OCI-LY3 (cell line): ENCODE measurements at regions not wholly inside any gene's neighbourhood (a gene's known extent, or its start where the extent isn't known, plus 50 kb on each side); places are given as distances from the start of the nearest gene placed in this dataset.
"Not testable (repeated sequence)": the region's sequence is repeated elsewhere in the genome, so short reads cannot be mapped to it uniquely, and the experiment has no call there.

Experiments used
- H2AFZ ChIP-seq: fragments of 200-600, 300-600 bp; shearing (Covaris generic); 2 replicates; pipeline ENCODE4 v1.6.0; 2014; ENCODE audit warnings: antibody characterized with exemption, low read depth, low read length
- H3K27ac ChIP-seq: fragments of 200-600, 300-600 bp; sonication (generic); 2 replicates; pipeline ENCODE4 v1.5.1; 2014; ENCODE audit warnings: mild to moderate bottlenecking, low read length, moderate library complexity, mixed read lengths
- H3K27me3 ChIP-seq: fragments of 200-600, 300-600 bp; sonication (generic); 2 replicates; pipeline ENCODE4 v1.6.1; 2014; ENCODE audit warnings: low read depth, low read length, mixed read lengths
- H3K36me3 ChIP-seq: fragments of 200-600, 300-600 bp; sonication (generic); replicated peaks from 2 replicates; pipeline ENCODE3; 2014; ENCODE audit warnings: low read depth, low read length, mixed read lengths
- H3K4me1 ChIP-seq: fragments of 300-600, 200-600 bp; sonication (generic); 2 replicates; pipeline ENCODE4 v1.6.1; 2014; ENCODE audit warnings: low read length, mixed read lengths
- H3K4me2 ChIP-seq: fragments of 200-600, 300-600 bp; sonication (generic); 2 replicates; pipeline ENCODE4 v1.6.1; 2014; ENCODE audit warnings: low read length, mixed read lengths
- H3K4me3 ChIP-seq: fragments of 300-600, 200-600 bp; sonication (generic); 2 replicates; pipeline ENCODE4 v1.5.1; 2014; ENCODE audit warnings: antibody characterized with exemption, mild to moderate bottlenecking, low read length, moderate library complexity
- H3K79me2 ChIP-seq: fragments of 300-600, 200-600 bp; shearing (Covaris generic); 2 replicates; pipeline ENCODE4 v1.6.1; 2014; ENCODE audit warnings: mild to moderate bottlenecking, low read length, mixed read lengths
- H3K9ac ChIP-seq: fragments of 300-600, 200-600 bp; shearing (Covaris generic); 2 replicates; pipeline ENCODE4 v1.6.0; 2014; ENCODE audit warnings: mild to moderate bottlenecking, low read length, moderate library complexity
- H3K9me3 ChIP-seq: fragments of 200-600, 300-600 bp; shearing (Covaris generic); 2 replicates; pipeline ENCODE4 v1.6.1; 2014; ENCODE audit warnings: low read length, mixed read lengths; ENCODE audit not compliant: insufficient read depth
- H4K20me1 ChIP-seq: fragments of 200-600, 300-600 bp; sonication (generic); 2 replicates; pipeline ENCODE4 v1.6.1; 2016; ENCODE audit warnings: low read length, mixed read lengths; ENCODE audit not compliant: insufficient read depth
- EZH2phosphoT487 ChIP-seq: fragments of 200-600 bp; shearing (Covaris generic); IDR thresholded peaks from 2 replicates; pipeline ENCODE4 v1.6.1; 2018; ENCODE audit warnings: antibody characterized with exemption, mixed run types, low read depth
- TF ChIP-seq, protein P1 (sequence below): fragments of 200-600, 300-600 bp; sonication (generic); IDR thresholded peaks from 2 replicates; pipeline ENCODE4 v1.5.1; 2014; ENCODE audit warnings: antibody characterized with exemption, low read length, low read depth

DNA sequence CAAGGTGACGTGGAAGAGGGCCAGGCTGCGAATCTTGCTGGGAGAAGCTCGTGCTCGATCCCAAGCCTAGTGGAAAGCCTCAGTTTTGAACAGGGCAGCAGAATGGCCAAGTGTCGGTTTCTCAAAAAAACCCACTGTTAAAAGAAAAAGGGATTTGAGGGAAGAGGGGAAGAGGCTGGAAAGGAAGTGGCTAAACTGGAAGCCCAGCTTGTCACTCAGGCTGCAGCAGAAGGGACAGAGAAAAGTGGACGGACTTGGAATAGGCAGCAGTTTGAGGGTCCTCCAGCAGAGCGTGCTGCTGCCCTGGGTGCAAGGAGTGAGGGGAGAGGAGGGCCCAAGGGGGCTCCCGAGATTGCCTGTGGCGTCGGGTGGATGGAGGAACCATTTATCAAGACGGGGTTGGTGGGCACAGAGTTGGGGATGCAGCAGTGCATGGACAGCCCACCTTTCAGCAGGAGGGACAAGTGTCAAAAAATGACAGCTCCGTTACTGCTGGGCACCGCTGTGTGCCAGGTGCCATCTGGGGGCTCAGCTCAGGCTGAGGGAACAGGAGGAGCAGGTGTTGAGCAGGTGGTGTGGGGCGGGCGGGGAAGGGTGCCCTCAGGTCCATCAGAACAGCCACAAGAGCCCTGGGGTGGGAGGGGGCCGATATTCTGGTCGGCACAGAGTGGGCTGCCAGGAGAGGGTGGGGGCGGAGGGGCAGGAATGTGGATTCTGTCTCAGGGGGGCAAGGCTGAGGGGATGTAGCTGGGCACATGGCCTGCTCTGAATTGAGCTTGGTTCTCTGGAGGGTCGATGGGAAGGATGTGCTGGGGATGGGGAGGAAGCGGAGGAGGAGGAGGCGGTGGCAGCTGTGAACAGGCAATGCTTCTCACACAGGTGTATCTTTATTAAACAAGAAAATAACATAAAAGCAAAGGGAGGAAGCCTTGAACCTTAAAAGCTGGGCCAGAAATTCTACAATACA lies 73.1 kb upstream of the METTL9 start:
- not testable (repeated sequence) for H3K4me2 ChIP-seq, H4K20me1 ChIP-seq, H3K9ac ChIP-seq, H3K4me1 ChIP-seq, H3K4me3 ChIP-seq, H3K9me3 ChIP-seq, H3K79me2 ChIP-seq, H3K27ac ChIP-seq, H3K36me3 ChIP-seq, H2AFZ ChIP-seq
- peaks cover 15% of the 10 kb centered on the region; the same call in 1 of the 2 replicates for H3K27me3 ChIP-seq

DNA sequence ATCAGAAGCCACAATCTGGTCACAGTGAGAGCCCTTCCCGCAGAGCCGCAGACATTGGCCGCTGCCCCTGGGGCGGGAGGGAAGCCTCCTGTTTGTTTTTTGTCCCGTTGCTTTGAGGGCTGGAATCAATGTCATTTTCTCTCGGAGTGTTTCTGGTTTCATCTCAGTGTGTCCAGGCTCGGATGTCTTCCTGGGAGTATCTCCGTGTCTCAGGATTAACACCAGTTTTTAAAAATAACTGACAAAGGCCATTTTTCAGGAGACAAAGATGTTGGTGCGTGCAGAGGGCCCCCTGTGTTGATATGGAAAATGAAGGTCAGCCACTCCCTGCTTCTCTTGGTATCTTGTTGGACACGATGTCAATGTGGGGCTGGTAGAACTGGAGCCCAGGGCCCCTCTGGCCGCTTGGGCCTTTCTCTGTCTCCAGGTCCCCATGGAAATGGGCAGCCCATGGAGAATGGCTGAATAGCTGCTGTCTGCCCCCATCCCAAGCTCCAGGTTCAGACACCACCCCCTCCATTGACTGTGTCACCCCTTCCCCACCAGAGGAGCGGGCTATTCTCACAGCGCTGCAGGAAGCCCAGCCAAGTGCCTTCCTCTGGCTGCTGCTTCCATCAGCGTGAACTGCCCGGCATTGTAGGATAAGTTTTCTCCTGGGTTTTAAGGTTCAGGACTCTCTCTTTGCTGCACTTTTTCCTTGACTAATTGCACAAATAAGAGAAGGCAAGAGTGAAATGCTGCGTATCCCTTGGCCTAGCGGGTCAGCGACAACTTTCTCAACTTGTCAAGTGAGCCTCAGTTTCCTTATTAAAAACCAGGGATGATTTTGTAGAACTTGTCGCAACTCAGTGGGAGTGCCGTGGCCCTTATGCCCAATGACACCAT lies 72.2 kb upstream of the METTL9 start:
- Histone ChIP-seq H3K27me3 (peaks cover 15% of the 10 kb centered on the region; the same call in 1 of the 2 replicates), H3K4me3 (no peak overlapping the region), H3K9me3 (no peaks in the 10 kb centered on the region), H3K9ac (no peak overlapping the region), H3K27ac (no peak overlapping the region), H2AFZ (no peak overlapping the region), H3K79me2 (no peaks in the 10 kb centered on the region), H3K4me1 (no peaks in the 10 kb centered on the region), H3K4me2 (no peak overlapping the region), H4K20me1 (no peaks in the 10 kb centered on the region), H3K36me3 (no peaks in the 10 kb centered on the region)
- TF ChIP-seq, protein P1, sequence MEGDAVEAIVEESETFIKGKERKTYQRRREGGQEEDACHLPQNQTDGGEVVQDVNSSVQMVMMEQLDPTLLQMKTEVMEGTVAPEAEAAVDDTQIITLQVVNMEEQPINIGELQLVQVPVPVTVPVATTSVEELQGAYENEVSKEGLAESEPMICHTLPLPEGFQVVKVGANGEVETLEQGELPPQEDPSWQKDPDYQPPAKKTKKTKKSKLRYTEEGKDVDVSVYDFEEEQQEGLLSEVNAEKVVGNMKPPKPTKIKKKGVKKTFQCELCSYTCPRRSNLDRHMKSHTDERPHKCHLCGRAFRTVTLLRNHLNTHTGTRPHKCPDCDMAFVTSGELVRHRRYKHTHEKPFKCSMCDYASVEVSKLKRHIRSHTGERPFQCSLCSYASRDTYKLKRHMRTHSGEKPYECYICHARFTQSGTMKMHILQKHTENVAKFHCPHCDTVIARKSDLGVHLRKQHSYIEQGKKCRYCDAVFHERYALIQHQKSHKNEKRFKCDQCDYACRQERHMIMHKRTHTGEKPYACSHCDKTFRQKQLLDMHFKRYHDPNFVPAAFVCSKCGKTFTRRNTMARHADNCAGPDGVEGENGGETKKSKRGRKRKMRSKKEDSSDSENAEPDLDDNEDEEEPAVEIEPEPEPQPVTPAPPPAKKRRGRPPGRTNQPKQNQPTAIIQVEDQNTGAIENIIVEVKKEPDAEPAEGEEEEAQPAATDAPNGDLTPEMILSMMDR: no peak
- TF ChIP-seq EZH2phosphoT487: no peak

DNA sequence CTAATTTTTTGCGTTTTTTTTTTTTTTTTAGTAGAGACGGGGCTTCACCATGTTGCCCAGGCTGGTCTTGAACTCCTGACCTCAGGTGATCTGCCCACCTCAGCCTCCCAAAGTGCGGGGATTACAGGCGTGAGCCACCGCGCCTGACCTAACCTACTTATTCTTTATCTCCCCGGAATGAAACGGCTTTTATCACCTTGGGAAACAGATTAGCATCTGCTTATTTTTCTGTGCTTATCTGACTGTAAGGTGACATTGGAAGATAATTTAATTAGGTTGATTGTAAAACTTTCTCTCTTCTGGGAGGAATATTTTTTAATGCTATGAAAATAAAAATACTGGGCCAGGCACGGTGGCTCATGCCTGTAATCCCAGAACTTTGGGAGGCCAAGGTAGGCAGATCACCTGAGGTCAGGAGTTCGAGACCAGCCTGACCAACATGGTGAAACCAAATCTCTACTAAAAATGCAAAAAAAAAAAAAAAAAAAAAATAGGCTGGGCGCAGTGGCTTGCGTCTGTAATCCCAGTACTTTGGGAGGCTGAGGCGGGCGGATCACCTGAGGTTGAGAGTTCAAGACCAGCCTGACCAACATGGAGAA lies 70.2 kb upstream of the METTL9 start:
- peaks cover 15% of the 10 kb centered on the region; the same call in 1 of the 2 replicates for H3K27me3 ChIP-seq
- not testable (repeated sequence) for H3K36me3 ChIP-seq, H3K9me3 ChIP-seq, H3K4me3 ChIP-seq, H4K20me1 ChIP-seq, H3K9ac ChIP-seq, H2AFZ ChIP-seq, H3K79me2 ChIP-seq, H3K4me1 ChIP-seq, H3K27ac ChIP-seq, H3K4me2 ChIP-seq

DNA sequence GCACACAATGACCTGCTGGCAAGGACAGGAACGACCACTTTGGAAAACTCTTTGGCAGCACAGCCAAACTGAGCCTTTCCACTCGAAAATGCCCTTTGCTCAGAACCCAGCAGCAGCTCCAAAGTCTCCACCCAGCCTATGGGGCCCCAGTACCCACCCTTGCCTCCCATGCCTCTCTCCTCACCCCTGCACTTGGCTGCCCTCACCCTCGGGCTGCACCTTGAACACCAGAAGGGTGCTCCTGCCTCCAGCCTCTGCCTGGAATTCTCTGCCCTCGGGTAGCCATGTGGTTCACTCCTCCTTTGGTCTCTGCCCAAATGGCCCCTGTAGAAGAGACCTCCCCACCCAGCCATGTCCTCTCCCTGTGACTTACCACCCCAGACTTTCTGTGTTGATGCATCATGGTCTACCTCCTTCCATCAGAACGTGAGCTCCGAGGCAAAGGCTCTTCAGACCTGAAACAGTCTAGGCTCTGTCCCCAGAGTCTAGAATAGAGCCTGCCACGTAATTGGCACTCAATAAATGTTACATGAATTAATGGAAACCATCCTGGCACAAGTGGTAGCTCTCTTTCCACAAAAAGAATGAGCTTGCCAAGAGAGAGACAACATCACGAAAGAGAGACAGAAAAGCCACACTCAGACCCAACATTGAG lies 68.5 kb upstream of the METTL9 start:
- not testable (repeated sequence) for H3K4me2 ChIP-seq, H3K9me3 ChIP-seq, H3K27ac ChIP-seq

DNA sequence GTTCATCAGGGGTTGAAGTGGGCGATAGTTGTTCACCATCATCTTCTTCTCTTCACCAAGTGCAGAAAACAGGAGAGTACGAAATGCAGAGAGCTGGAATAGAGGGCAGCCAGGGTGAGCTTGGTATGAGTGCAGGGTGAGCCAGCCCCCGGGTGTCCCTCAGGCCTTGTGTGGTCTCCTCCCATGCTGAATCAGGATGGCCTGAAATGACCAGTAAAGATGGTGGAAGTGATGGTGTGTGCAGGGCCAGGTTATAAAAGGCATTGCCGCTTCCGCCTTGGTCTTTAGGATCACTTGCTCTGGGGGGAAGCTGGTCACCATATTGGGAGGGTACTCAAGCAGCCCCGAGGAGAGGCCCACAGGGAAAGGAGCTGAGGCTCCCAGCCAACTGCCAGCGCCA lies 66.4 kb upstream of the METTL9 start:
- H3K4me2 ChIP-seq, H3K27ac ChIP-seq, H3K4me1 ChIP-seq: not testable (repeated sequence)

More for the DNA sequence above, 68.5 kb upstream of the METTL9 start:
- H3K4me1 ChIP-seq, H3K79me2 ChIP-seq, H3K9ac ChIP-seq, H2AFZ ChIP-seq, H3K36me3 ChIP-seq, H3K4me3 ChIP-seq, H3K27me3 ChIP-seq, H4K20me1 ChIP-seq: not testable (repeated sequence)

DNA sequence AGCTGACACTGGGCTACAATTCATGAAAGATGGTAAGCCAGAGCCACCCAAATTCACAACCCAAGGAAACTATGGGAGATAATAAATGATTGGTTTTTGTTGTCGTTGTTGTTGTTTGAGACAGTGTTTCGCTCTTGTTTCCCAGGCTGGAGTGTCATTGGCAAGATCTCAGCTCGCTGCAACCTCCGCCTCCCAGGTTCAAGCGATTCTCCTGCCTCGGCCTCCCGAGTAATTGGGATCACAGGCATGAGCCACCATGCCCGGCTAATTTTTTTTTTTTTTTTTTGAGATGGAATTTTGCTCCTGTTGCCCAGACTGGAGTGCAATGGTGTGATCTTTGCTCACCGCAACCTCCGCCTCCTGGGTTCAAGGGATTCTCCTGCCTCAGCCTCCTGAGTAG lies 65.9 kb upstream of the METTL9 start:
- not testable (repeated sequence) for H4K20me1 ChIP-seq, H3K9ac ChIP-seq, H3K36me3 ChIP-seq, H3K9me3 ChIP-seq, H3K27me3 ChIP-seq, H3K4me2 ChIP-seq, H3K4me3 ChIP-seq, H3K27ac ChIP-seq, H3K4me1 ChIP-seq, H2AFZ ChIP-seq, H3K79me2 ChIP-seq

More for the DNA sequence above, 66.4 kb upstream of the METTL9 start:
- not testable (repeated sequence) for H3K79me2 ChIP-seq, H3K36me3 ChIP-seq, H3K9ac ChIP-seq, H2AFZ ChIP-seq, H3K9me3 ChIP-seq, H3K27me3 ChIP-seq, H3K4me3 ChIP-seq, H4K20me1 ChIP-seq
